GM12878 (cell line): ENCODE measurements at regions not wholly inside any gene's neighbourhood (a gene's known extent, or its start where the extent isn't known, plus 50 kb on each side); places are given as distances from the start of the nearest gene placed in this dataset.

ENCODE experiments used
- BHLHE40 ChIP-seq, 2 experiments: fragments of 450-650 bp in 1 of 2; IDR thresholded peaks; 2 replicates each; pipeline ENCODE4 v1.6.1; 2011 to 2017; ENCODE audit warnings: low read depth in 2 of 2, borderline replicate concordance in 1 of 2, improper control_type of control experiment in 1 of 2, low read length in 1 of 2, mild to moderate bottlenecking in 1 of 2
- FOXK2 ChIP-seq: fragments of 450-650 bp; IDR thresholded peaks from 2 replicates; pipeline ENCODE4 v1.6.1; 2017; ENCODE audit warnings: mild to moderate bottlenecking, moderate library complexity
- HDAC6 ChIP-seq: fragments of 200-600 bp; sonication (generic); IDR thresholded peaks from one replicate; pipeline ENCODE4 v1.8.0; 2017; ENCODE audit warnings: antibody characterized with exemption; ENCODE audit not compliant: unreplicated experiment
- JUND ChIP-seq: IDR thresholded peaks from 2 replicates; pipeline ENCODE4 v1.6.1; 2012; ENCODE audit warnings: low read depth, mild to moderate bottlenecking, low read length, improper control_type of control experiment, moderate library complexity

DNA sequence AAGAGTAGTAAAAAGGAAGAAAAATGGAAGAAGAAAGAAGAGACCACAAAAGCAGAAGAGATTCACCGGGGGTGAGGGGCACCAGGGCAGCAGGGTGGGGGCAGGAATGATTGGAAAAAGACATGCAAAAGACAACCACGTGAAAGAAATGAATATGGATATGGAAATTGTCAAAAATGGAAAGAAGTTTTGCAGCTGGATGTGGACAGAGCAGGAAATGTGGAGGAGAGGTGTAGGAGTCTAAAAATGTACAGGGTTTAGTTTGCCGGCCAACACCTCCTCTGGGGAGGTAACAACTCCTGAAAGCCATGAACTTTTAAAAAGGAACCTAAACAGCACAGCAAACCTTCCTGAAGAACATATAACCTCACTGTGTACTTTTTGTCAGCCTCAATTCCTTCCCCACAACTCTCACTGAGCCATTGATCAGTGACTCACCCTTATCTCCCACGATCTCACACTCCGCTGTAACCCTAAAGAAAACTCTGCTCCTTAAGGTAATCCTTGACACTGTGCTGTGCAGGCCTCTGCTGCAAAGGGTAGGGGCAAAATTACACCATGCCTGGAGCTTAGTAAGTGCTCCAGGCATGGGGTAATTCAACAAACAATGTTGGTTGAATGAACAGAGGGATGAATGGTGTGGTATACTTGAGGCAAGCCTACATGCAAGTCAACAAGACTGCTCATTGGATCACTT lies 100.2 kb upstream of the BOC start:
- TF ChIP-seq BHLHE40 (IDR thresholded peaks at IDR 0.05; ENCODE audit: borderline replicate concordance in 1 of 2, low read depth in 2 of 2, low read length in 1 of 2) (no peak), HDAC6 (no peak), JUND (no peak), FOXK2 (no peak)
